GM12865 (cell line): ENCODE measurements at regions not wholly inside any gene's neighbourhood (a gene's known extent, or its start where the extent isn't known, plus 50 kb on each side); places are given as distances from the start of the nearest gene placed in this dataset.
"Not testable (repeated sequence)": the region's sequence is repeated elsewhere in the genome, so short reads cannot be mapped to it uniquely, and the experiment has no call there.

Experiments used
- DNase-seq: peaks from one replicate; pipeline ENCODE4 v3.0.0; 2010; ENCODE audit warnings: low read depth
- H3K4me3 ChIP-seq: 2 replicates; pipeline ENCODE4 v1.5.1; 2011; ENCODE audit warnings: mild to moderate bottlenecking, low read depth, low read length, control low read depth
- CTCF ChIP-seq: IDR thresholded peaks from 2 replicates; pipeline ENCODE4 v1.5.1; 2011; ENCODE audit warnings: low read length, control low read depth, low read depth, inconsistent platforms; ENCODE audit not compliant: insufficient read depth; ENCODE audit errors: missing control alignments

GRCh38 chr4:128538111-128538882, 250.7 kb upstream of the PGRMC2 start:
- H3K4me3 ChIP-seq: no peak overlapping the region
- DNase-seq: no peak
- no peak for TF ChIP-seq CTCF

DNA sequence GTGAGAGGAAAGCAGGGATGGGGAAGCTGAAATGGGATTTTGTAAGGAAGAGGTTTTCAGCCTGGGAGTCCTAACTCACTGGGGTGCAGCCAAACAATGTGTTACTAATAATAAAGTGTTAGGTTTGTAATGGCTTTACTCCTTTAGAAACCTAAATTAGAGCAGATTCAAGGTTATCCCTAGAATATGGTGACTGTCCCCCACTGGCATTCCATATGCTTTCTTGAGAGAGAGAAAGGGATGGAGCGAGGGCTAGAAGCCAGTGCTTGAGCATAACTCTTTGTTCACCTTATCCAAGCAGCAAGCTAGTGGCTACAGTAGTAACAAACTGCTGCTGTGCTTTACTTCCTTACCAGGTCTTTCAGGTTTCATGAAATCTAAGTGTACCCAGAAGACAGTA, 249.1 kb upstream of the PGRMC2 start:
- no peak for TF ChIP-seq CTCF
- no peak for DNase-seq
- no peak overlapping the region for H3K4me3 ChIP-seq

DNA sequence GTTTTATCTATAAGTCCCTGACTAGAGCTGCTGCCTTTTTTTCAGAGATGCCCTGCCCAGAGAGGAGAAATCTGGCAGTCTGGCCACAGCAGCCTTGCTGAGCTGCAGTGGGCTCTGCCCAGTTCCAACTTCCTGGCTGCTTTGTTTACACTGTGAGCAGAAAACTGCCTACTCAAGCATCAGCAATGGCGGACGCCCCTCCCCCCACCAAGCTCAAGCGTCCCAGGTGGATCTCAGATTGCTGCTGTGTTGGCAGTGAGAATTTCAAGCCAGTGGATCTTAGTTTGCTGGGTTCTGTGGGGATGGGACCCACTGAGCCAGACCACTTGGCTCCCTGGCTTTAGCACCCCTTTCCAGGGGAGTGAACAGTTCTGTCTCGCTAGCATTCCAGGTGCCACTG, 247.9 kb upstream of the PGRMC2 start:
- not testable (repeated sequence) for H3K4me3 ChIP-seq, DNase-seq

DNA sequence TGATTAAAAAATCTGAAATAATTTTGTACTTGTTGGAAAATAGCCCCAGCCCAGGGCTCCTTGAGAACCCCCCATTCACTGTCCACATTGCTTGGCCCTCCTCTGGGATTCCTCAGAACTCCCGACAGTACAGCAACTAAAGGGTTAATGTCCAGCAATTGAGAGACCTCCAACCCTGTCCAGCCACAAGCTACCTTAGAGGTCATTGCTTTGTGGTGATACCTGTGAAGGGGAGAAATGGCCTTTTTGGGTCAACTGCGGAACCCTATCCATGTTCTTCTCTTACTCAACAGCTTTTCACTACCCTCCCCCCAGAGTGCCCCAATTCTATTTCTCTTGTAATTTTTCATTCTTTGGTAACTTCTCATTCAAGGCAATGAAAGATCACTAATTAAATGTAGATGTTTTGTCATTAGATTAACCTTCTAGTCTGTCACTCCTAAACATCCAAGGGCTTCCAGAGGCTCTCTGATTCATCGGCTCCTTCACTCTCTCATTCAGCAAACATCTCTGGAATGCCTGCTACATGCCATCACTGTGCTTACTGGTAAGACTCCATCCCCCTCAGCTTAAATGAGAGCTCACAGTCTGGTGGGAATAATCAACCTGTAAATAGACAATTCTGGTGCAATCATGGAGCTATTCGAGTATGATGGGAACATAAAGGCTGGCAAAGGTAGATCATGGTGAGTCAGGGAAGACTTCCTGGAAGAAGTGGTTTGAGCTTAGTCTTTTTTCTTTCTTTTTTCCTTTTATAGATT, 241.4 kb upstream of the PGRMC2 start:
- H3K4me3 ChIP-seq: no peak overlapping the region
- no peak for TF ChIP-seq CTCF
- DNase-seq: no peak

DNA sequence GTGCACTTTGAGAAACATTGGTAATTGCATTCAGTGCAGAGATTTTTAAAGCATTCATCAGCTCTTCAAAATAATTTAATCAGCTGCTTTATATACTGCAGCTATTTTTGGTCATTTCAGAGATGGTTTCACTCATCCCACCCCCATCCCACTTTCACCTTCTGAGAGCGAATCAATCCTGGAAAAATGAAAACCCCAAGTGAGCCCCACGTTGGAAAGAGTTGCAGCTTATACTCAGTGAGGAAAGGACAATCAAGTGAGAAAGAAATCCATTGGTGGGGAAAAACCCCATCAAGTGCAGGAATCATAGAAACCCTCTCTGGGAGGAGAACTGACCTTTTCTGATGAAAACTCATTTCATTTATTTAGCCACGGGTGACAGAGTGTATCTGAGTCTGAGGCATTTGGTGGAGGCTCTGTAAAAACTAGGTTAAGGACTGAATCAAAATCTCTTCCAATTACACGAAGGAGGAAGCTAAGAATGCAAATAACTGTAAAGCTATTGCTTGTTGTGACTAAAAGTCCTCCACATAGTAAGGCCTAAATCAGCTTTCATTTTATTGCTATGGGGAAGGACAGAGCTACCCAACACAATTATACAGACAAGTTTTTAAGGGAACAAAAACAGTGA, 240.4 kb upstream of the PGRMC2 start:
- TF ChIP-seq CTCF: no peak
- H3K4me3 ChIP-seq: no peak overlapping the region
- DNase-seq: no peak

GRCh38 chr4:128527351-128527750, 239.7 kb upstream of the PGRMC2 start:
- TF ChIP-seq CTCF: no peak
- DNase-seq: no peak
- H3K4me3 ChIP-seq: no peak overlapping the region

GRCh38 chr4:128525992-128526630, 238.5 kb upstream of the PGRMC2 start:
- TF ChIP-seq CTCF: no peak
- DNase-seq: no peak
- no peak overlapping the region for H3K4me3 ChIP-seq
